A549 (cell line): ENCODE measurements at regions not wholly inside any gene's neighbourhood (a gene's known extent, or its start where the extent isn't known, plus 50 kb on each side); places are given as distances from the start of the nearest gene placed in this dataset.

ENCODE experiments used
- ATAC-seq, 2 experiments: fragments of 200-7000 bp in 1 of 2; fragments of >200 bp in 1 of 2; cut with Nextera tagmentation in 1 of 2; cut with Tn5 transposase in 1 of 2; 3 replicates each; pipeline versions ENCODE4 v1.8.0 to v1.9.1; 2018 to 2020; ENCODE audit warnings: mild to moderate bottlenecking in 1 of 2, moderate library complexity in 1 of 2
- CTCF ChIA-PET: fragments of 300-600 bp; sonication (Branson Sonifier 250); formaldehyde crosslinking; extraction: SDS; loops from one replicate; lab custom pipeline; 2021; ENCODE audit warnings: antibody characterized with exemption, inconsistent platforms; lab: Yijun Ruan, JAX
- POLR2A ChIA-PET: fragments of 350-600 bp; formaldehyde crosslinking; extraction: SDS; loops from one replicate; lab custom pipeline; 2021; ENCODE audit warnings: antibody characterized with exemption, inconsistent platforms; lab: Yijun Ruan, JAX
- DNase-seq, 2 experiments: peaks; one replicate each; pipeline versions ENCODE4 v3.0.0 to v3.0.0-alpha.2; 2011 to 2016; ENCODE audit warnings: low read depth in 1 of 2, low spot score in 1 of 2
- FAIRE-seq: peaks from 2 replicates; lab custom pipeline; 2011; peaks lifted over from hg19 to GRCh38; lab: Jason Lieb, UNC
- H3K27ac ChIP-seq, 2 experiments: fragments of >200 bp; sonication (Bioruptor Twin); formaldehyde crosslinking; 3 replicates each; pipeline ENCODE4 v1.5.1; 2016 to 2017
- H3K4me1 ChIP-seq: fragments of >200 bp; sonication (Bioruptor Twin); formaldehyde crosslinking; 3 replicates; pipeline ENCODE4 v1.6.1; 2016
- H3K4me2 ChIP-seq: fragments of >200 bp; sonication (Bioruptor Twin); formaldehyde crosslinking; 3 replicates; pipeline ENCODE4 v1.6.1; 2016
- H3K4me3 ChIP-seq: fragments of >200 bp; sonication (Bioruptor Twin); formaldehyde crosslinking; 3 replicates; pipeline ENCODE4 v1.5.1; 2016
- H3K9me3 ChIP-seq: fragments of >200 bp; sonication (Bioruptor Twin); formaldehyde crosslinking; 3 replicates; pipeline ENCODE4 v1.6.1; 2016
- BHLHE40 ChIP-seq: IDR thresholded peaks from 2 replicates; pipeline ENCODE4 v1.6.1; 2012; ENCODE audit warnings: low read depth, low read length, inconsistent platforms
- CBX8 ChIP-seq: fragments of 200-600 bp; sonication (generic); IDR thresholded peaks from 2 replicates; pipeline ENCODE4 v1.6.1; 2016
- CEBPB ChIP-seq, 2 experiments: fragments of >200 bp in 1 of 2; sonication (Bioruptor Twin) in 1 of 2; formaldehyde crosslinking in 1 of 2; IDR thresholded peaks; 2 replicates each; pipeline ENCODE4 v1.6.1; 2012 to 2016
- CHD4 ChIP-seq: fragments of 200-600 bp; sonication (generic); IDR thresholded peaks from 2 replicates; pipeline ENCODE4 v1.6.1; 2016; ENCODE audit warnings: antibody characterized with exemption, mild to moderate bottlenecking, borderline replicate concordance
- EHMT2 ChIP-seq: fragments of 200-600 bp; sonication (generic); IDR thresholded peaks from 2 replicates; pipeline ENCODE4 v1.6.1; 2016; ENCODE audit warnings: antibody characterized with exemption, low read depth, mild to moderate bottlenecking, moderate library complexity
- EP300 ChIP-seq, 2 experiments: fragments of >200 bp; sonication (Bioruptor Twin); formaldehyde crosslinking; IDR thresholded peaks; 2 replicates in 1 of 2; 3 replicates in 1 of 2; pipeline ENCODE4 v1.6.1; 2016 to 2017
- ESRRA ChIP-seq: fragments of 150-350 bp; IDR thresholded peaks from 2 replicates; pipeline ENCODE4 v1.6.1; 2014; ENCODE audit warnings: mild to moderate bottlenecking, low read length, borderline replicate concordance
- FOXS1 ChIP-seq: fragments of 250-450 bp; sonication (Bioruptor Pico); IDR thresholded peaks from 2 replicates; pipeline ENCODE4 v1.5.0; 2020; ENCODE audit warnings: mild to moderate bottlenecking, moderate library complexity
- HDAC2 ChIP-seq: fragments of 200-600 bp; sonication (generic); IDR thresholded peaks from 2 replicates; pipeline ENCODE4 v1.6.1; 2016
- HES2 ChIP-seq: fragments of >200 bp; sonication (Bioruptor Twin); formaldehyde crosslinking; IDR thresholded peaks from 2 replicates; pipeline ENCODE4 v1.6.1; 2016
- HMGXB4 ChIP-seq: fragments of 250-450 bp; sonication (Bioruptor Pico); IDR thresholded peaks from 2 replicates; pipeline ENCODE4 v1.5.0; 2021; ENCODE audit warnings: mild to moderate bottlenecking, moderate library complexity, borderline replicate concordance
- HOXA7 ChIP-seq: fragments of 250-450 bp; sonication (Bioruptor Pico); IDR thresholded peaks from 2 replicates; pipeline ENCODE4 v1.5.0; 2020; ENCODE audit warnings: mild to moderate bottlenecking, moderate library complexity
- JUN ChIP-seq, 2 experiments: fragments of >200 bp; sonication (Bioruptor Twin); formaldehyde crosslinking; IDR thresholded peaks; 2 replicates in 1 of 2; 3 replicates in 1 of 2; pipeline ENCODE4 v1.6.1; 2016 to 2017
- MAZ ChIP-seq: fragments of 150-350 bp; IDR thresholded peaks from 2 replicates; pipeline ENCODE4 v1.6.1; 2014; ENCODE audit warnings: antibody characterized with exemption, low read depth, low read length, borderline replicate concordance
- MYC ChIP-seq: IDR thresholded peaks from 2 replicates; pipeline ENCODE4 v1.6.1; 2012; ENCODE audit warnings: mild to moderate bottlenecking, inconsistent platforms, low read length, improper control_type of control experiment, borderline replicate concordance
- NFE2L2 ChIP-seq: fragments of 150-350 bp; conservative IDR thresholded peaks from 2 replicates; pipeline ENCODE4 v1.6.1; 2014; ENCODE audit warnings: low read length
- NPAS2 ChIP-seq: fragments of 250-450 bp; sonication (Bioruptor Pico); IDR thresholded peaks from 2 replicates; pipeline ENCODE4 v1.8.0; 2022; ENCODE audit warnings: mild to moderate bottlenecking, moderate library complexity, borderline replicate concordance
- NR3C1 ChIP-seq: fragments of >200 bp; sonication (Bioruptor Twin); formaldehyde crosslinking; IDR thresholded peaks from 3 replicates; pipeline ENCODE4 v1.6.1; 2017
- PBX3 ChIP-seq: IDR thresholded peaks from 2 replicates; pipeline ENCODE4 v1.6.1; 2012
- PHF8 ChIP-seq: fragments of 200-600 bp; sonication (generic); IDR thresholded peaks from 2 replicates; pipeline ENCODE4 v1.6.1; 2016; ENCODE audit warnings: low read depth, mild to moderate bottlenecking, antibody characterized with exemption, moderate library complexity, borderline replicate concordance
- POLR2AphosphoS2 ChIP-seq: conservative IDR thresholded peaks from 2 replicates; pipeline ENCODE4 v1.6.1; 2012; ENCODE audit warnings: low read length, improper control_type of control experiment, inconsistent platforms
- RAD21 ChIP-seq, 2 experiments: fragments of >200 bp in 1 of 2; sonication (Bioruptor Twin) in 1 of 2; formaldehyde crosslinking in 1 of 2; IDR thresholded peaks in 1 of 2; conservative IDR thresholded peaks in 1 of 2; 2 replicates in 1 of 2; 3 replicates in 1 of 2; pipeline ENCODE4 v1.6.1; 2012 to 2018; ENCODE audit warnings: inconsistent platforms in 1 of 2
- RARB ChIP-seq: fragments of 250-450 bp; sonication (Bioruptor Pico); IDR thresholded peaks from 2 replicates; pipeline ENCODE4 v1.8.0; 2021; ENCODE audit warnings: mild to moderate bottlenecking, moderate library complexity
- RNF2 ChIP-seq: fragments of 200-600 bp; sonication (generic); IDR thresholded peaks from 2 replicates; pipeline ENCODE4 v1.6.1; 2016; ENCODE audit warnings: low read depth, mild to moderate bottlenecking, antibody characterized with exemption, moderate library complexity, borderline replicate concordance
- ZSCAN20 ChIP-seq: fragments of 250-450 bp; sonication (Bioruptor Pico); IDR thresholded peaks from 2 replicates; pipeline ENCODE4 v1.8.0; 2022; ENCODE audit warnings: mild to moderate bottlenecking, moderate library complexity
- WGBS: methylation state at CpG from one replicate; pipeline ENCODE4 v1.1.6; 2017; ENCODE audit errors: missing lambda C conversion rate; 5-methylcytosine and 5-hydroxymethylcytosine counted together

GRCh38 chr2:17331636-17332035, 186.6 kb downstream of the RAD51AP2 start:
- Histone ChIP-seq H3K4me3 (no peak overlapping the region), H3K27ac (no peak overlapping the region), H3K4me1 (peaks cover 5% of the 10 kb centered on the region; the same call in 2 of the 3 replicates), H3K9me3 (no peaks in the 10 kb centered on the region), H3K4me2 (no peak overlapping the region)
- ATAC-seq (no peak), FAIRE-seq (no peak), DNase-seq (no peak)
- CTCF ChIA-PET, result no interaction called here
- 58% methylated on average over 1 of the region's 1 CpG for WGBS
- TF ChIP-seq HDAC2 (no peak), HMGXB4 (CRISPR knock-in tag) (no peak), POLR2AphosphoS2 (no peak), HOXA7 (CRISPR knock-in tag) (no peak), ZSCAN20 (CRISPR knock-in tag) (no peak), HES2 (no peak), NR3C1 (no peak), RAD21 (conservative IDR thresholded peaks at IDR 0.05 in 1 of 2, IDR thresholded peaks at IDR 0.05 in 1 of 2) (no peak), BHLHE40 (no peak), CBX8 (no peak), NPAS2 (CRISPR knock-in tag) (no peak)
- POLR2A ChIA-PET, result no interaction called here

- Histone ChIP-seq H3K27ac (no peak overlapping the region), H3K9me3 (no peaks in the 10 kb centered on the region), H3K4me3 (no peak overlapping the region), H3K4me2 (no peak overlapping the region), H3K4me1 (no peaks in the 10 kb centered on the region)
- ChIA-PET POLR2A (no interaction called here), CTCF (interaction anchor here (3.0 kb wide), 1 partner anchor 19 kb away, joined by 12 read pairs; no protein-coding TSS in a partner anchor)
- WGBS, result 77% methylated on average over 1 of the region's 1 CpG
- ATAC-seq (no peak), DNase-seq (no peak), FAIRE-seq (no peak)
- TF ChIP-seq JUN (IDR thresholded peaks at IDR 0.05), result no peak
- no peak for TF ChIP-seq RARB (CRISPR knock-in tag)
- TF ChIP-seq NFE2L2, result no peak
- no peak for TF ChIP-seq MAZ
- no peak for TF ChIP-seq EP300 (IDR thresholded peaks at IDR 0.05)
- TF ChIP-seq HES2, result no peak
- TF ChIP-seq PHF8, result no peak
- no peak for TF ChIP-seq PBX3
- no peak for TF ChIP-seq ESRRA
- TF ChIP-seq MYC, result no peak
- no peak for TF ChIP-seq HDAC2
- TF ChIP-seq CHD4, result no peak
- TF ChIP-seq CEBPB (IDR thresholded peaks at IDR 0.05), result no peak
- TF ChIP-seq FOXS1 (CRISPR knock-in tag), result no peak
- TF ChIP-seq ZSCAN20 (CRISPR knock-in tag), result no peak
- no peak for TF ChIP-seq RNF2
- no peak for TF ChIP-seq POLR2AphosphoS2
- no peak for TF ChIP-seq EHMT2
These were observed 190.1 kb downstream of the RAD51AP2 start for GRCh38 chr2:17328161-17328560.
